ENCODE measurements at regions not wholly inside any gene's neighbourhood (a gene's known extent, or its start where the extent isn't known, plus 50 kb on each side); places are given as distances from the start of the nearest gene placed in this dataset.

DNA sequence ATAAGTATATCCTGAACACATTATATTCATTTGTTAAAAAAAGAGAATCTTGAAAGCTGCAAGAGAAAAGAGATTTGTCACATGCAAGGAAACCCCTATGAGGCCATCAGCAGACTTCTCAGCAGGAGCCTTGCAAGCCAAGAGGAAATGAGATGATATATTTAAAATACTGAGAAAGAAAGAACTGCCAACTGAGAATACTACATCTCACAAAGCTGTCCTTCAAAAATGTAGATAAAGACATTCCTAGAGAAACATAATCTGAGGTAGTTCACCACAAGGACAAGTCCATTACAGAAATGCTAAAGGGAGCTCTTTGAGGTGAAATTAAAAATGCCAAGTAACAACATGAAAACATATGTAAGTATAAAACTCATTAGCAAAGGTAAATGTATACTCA, 224.4 kb upstream of the MBL2 start:
- no peak for TF ChIP-seq EGR1 (IDR thresholded peaks at IDR 0.05; ENCODE audit: low read depth)
- TF ChIP-seq EZH2 (IDR thresholded peaks at IDR 0.05) = no peak
- TF ChIP-seq, protein P1, sequence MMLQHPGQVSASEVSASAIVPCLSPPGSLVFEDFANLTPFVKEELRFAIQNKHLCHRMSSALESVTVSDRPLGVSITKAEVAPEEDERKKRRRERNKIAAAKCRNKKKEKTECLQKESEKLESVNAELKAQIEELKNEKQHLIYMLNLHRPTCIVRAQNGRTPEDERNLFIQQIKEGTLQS (IDR thresholded peaks at IDR 0.05) = no peak
- TF ChIP-seq POLR2A (IDR thresholded peaks at IDR 0.05; ENCODE audit: borderline replicate concordance, extremely low read depth, insufficient read depth, insufficient read length) = no peak
- TF ChIP-seq, protein P2, sequence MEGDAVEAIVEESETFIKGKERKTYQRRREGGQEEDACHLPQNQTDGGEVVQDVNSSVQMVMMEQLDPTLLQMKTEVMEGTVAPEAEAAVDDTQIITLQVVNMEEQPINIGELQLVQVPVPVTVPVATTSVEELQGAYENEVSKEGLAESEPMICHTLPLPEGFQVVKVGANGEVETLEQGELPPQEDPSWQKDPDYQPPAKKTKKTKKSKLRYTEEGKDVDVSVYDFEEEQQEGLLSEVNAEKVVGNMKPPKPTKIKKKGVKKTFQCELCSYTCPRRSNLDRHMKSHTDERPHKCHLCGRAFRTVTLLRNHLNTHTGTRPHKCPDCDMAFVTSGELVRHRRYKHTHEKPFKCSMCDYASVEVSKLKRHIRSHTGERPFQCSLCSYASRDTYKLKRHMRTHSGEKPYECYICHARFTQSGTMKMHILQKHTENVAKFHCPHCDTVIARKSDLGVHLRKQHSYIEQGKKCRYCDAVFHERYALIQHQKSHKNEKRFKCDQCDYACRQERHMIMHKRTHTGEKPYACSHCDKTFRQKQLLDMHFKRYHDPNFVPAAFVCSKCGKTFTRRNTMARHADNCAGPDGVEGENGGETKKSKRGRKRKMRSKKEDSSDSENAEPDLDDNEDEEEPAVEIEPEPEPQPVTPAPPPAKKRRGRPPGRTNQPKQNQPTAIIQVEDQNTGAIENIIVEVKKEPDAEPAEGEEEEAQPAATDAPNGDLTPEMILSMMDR (IDR thresholded peaks at IDR 0.05 in 2 of 3, conservative IDR thresholded peaks at IDR 0.05 in 1 of 3; ENCODE audit: borderline replicate concordance in 1 of 3, insufficient read depth in 1 of 3, low read depth in 2 of 3, low read length in 2 of 3) = no peak
- no peak for TF ChIP-seq POLR2AphosphoS5 (IDR thresholded peaks at IDR 0.05; ENCODE audit: low read depth, low read length)
- TF ChIP-seq, protein P3, sequence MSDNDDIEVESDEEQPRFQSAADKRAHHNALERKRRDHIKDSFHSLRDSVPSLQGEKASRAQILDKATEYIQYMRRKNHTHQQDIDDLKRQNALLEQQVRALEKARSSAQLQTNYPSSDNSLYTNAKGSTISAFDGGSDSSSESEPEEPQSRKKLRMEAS (IDR thresholded peaks at IDR 0.05) = no peak
- TF ChIP-seq EZH2phosphoT487 (IDR thresholded peaks at IDR 0.05; ENCODE audit: borderline replicate concordance) = no peak
- no peak for TF ChIP-seq SIN3A (IDR thresholded peaks at IDR 0.05; ENCODE audit: low read depth)
- no peak for TF ChIP-seq SRF (IDR thresholded peaks at IDR 0.05; ENCODE audit: low read depth)
